Liver (tissue), 3 donors: ENCODE measurements at regions not wholly inside any gene's neighbourhood (a gene's known extent, or its start where the extent isn't known, plus 50 kb on each side); places are given as distances from the start of the nearest gene placed in this dataset.

Source experiments
- CTCF ChIP-seq: fragments of 150-350 bp; IDR thresholded peaks from 2 replicates; pipeline ENCODE4 v1.5.1; 2017; ENCODE audit warnings: improper control_type of control experiment, low read depth, low read length; ENCODE audit not compliant: missing input control
- MAX ChIP-seq: IDR thresholded peaks from 2 replicates; pipeline ENCODE4 v1.6.1; 2016; ENCODE audit warnings: antibody characterized with exemption
- RAD21 ChIP-seq, 2 donors: IDR thresholded peaks; 2 replicates each; pipeline ENCODE4 v1.6.1; 2016; ENCODE audit warnings: antibody characterized with exemption in 2 of 2, mild to moderate bottlenecking in 2 of 2
- YY1 ChIP-seq: IDR thresholded peaks from 2 replicates; pipeline ENCODE4 v1.6.1; 2016; ENCODE audit warnings: antibody characterized with exemption, mild to moderate bottlenecking
- donor health status: healthy.
- donor health status: healthy.

- TF ChIP-seq RAD21 (IDR thresholded peaks at IDR 0.05) (no peak), CTCF (no peak), MAX (no peak), YY1 (no peak)
Observed at GRCh38 chr6:29236634-29237033, 64.9 kb upstream of the OR14J1 start.
